ENCODE measurements at regions not wholly inside any gene's neighbourhood (a gene's known extent, or its start where the extent isn't known, plus 50 kb on each side); places are given as distances from the start of the nearest gene placed in this dataset.

DNA sequence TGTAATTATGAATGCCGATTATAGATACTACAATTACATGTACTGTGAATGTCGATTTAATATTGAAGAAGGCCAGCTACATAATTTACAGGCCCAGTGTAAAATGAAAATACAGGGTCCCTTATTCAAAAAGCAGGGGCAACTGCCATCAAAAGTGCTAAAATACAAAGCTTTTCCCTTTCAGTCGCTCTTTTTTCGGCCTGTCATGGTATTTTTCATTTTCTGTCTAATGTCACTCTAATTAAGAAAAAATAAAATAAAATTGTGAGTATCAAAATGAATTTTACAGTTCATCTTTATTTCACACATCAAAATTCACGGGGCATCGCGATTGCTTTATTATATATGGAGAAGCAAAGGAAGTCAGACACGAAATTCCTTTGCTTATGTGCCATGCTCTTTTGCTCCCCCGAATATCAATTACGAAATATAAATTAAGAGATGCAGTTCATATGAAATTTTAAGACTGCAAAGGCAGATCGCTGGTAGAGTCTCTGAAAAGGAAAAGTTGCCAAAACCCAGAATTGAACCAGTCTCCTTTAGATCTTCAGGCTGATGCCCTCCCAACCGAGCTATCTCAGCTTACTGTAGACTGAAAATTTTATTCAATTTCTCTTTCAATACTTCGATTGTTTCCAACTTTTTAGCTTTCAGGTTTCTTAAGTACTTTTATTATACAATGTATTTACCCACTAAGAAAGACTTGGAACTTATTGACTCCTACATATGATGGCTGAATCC, 197.0 kb downstream of the TRIM27 start:
- H3K4me3 Mint-ChIP-seq, result no peak overlapping the region
- peaks cover 2% of the 10 kb centered on the region for H3K9me3 Mint-ChIP-seq (ENCODE audit: low read depth)
- intact Hi-C loops (cut with DNase I, micrococcal nuclease), result loop anchor here (5.0 to 10.0 kb wide), 2 partner anchors 216 to 218 kb away; no protein-coding TSS in a partner anchor
- H3K4me1 Mint-ChIP-seq, result peaks cover 11% of the 10 kb centered on the region
- H3K27ac Mint-ChIP-seq, result no peak overlapping the region
- DNase-seq, result no peak
- ATAC-seq, result no peak
- peaks cover 57% of the 10 kb centered on the region for H3K27me3 Mint-ChIP-seq
- ChIA-PET POLR2A (no interaction called here), CTCF (no interaction called here)
- H3K36me3 Mint-ChIP-seq (ENCODE audit: low read depth), result peaks cover 2% of the 10 kb centered on the region

DNA sequence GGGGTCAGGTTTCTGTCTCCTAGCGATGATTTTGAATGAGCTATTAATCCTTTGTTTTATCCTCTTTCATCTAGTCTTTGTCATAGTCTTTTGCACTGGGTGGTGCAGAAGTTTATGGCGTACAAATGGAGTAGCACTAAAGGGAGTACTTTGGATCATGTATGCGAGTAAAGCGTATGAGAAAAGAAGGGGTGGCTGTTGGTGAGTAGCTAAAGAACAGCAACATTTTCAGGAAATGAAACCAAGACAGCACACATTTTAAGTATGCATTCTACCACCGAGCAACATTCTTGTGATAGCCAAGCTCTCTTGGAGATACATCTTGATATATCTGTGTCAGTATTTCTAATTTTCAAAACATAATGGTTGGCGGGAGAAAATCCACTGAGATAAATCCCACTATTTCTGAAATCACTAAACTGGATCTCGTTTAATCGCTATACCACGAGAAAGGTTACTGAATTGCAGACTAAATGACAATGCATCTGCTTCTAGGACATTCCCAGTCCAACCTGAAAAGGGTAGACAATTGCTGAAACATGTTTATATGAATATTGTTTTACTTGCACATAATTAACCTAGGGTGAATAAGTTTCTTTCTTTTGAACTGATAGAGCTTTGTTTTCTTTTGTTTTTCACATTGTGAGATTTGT, 196.1 kb downstream of the TRIM27 start:
- ATAC-seq (no peak), DNase-seq (no peak)
- H3K27ac Mint-ChIP-seq, result no peak overlapping the region
- peaks cover 11% of the 10 kb centered on the region for H3K4me1 Mint-ChIP-seq
- ChIA-PET POLR2A (interaction anchor here (0.6 to 0.7 kb wide), 2 partner anchors 1093 to 1973 kb away, joined by 3 read pairs; no protein-coding TSS in a partner anchor), CTCF (interaction anchor here (0.6 to 1.4 kb wide), 2 partner anchors 110 to 121 kb away, joined by 3 to 5 read pairs; no protein-coding TSS in a partner anchor)
- H3K36me3 Mint-ChIP-seq (ENCODE audit: low read depth), result peaks cover 2% of the 10 kb centered on the region
- H3K9me3 Mint-ChIP-seq (ENCODE audit: low read depth), result peaks cover 4% of the 10 kb centered on the region
- peak overlapping the region; percentile 82 for H3K4me3 Mint-ChIP-seq
- H3K27me3 Mint-ChIP-seq, result peaks cover 58% of the 10 kb centered on the region
- intact Hi-C loops (cut with DNase I, micrococcal nuclease), result loop anchor here (5.0 to 10.0 kb wide), 2 partner anchors 215 to 217 kb away; no protein-coding TSS in a partner anchor

DNA sequence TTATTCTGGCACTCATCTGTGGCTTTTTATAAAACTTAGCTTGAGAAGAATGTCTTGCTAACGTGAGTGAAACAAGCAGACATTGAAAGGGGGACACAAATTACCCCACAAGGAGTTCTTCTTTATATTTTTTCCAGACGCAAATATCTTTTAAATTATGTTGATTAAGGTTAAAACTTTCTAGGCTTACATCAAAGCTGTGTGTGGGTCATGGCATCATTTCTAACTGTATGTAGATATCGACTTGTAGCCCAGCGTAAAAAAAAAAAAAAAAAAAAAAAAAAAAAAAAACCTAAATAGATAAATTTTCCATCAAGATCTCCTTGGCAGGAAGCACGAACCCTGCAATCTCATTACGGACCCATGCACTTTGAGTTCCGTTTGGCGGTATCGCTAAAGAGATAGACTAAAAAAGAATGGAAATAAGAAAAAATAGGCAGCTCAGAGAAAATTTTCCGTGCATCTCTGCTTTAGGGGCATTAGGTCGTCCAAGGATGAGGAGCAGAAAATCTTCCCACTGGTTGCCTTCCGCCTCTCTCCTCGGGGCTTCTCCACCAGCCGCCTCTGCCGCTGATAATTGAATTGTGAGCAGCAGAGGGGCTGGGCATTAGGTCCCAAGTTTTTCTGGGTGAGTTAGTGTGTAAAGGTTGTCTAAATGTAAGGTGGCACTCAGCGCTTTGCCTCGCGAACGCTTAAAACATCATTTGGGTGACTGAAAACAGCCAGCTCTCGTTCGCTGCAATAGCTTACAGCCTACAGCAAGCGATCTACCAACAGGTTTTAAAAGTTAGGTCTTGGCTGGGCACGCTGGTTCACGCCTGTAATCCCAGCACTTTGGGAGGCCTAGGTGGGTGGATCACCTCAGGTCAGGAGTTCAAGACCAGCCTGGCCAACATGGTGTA, 194.0 kb downstream of the TRIM27 start:
- Mint-ChIP-seq H3K9me3 (ENCODE audit: low read depth) (peaks cover 6% of the 10 kb centered on the region), H3K27me3 (peaks cover 61% of the 10 kb centered on the region), H3K4me3 (peak overlapping the region; percentile 82), H3K4me1 (peaks cover 11% of the 10 kb centered on the region), H3K27ac (no peak overlapping the region), H3K36me3 (ENCODE audit: low read depth) (peaks cover 2% of the 10 kb centered on the region)
- POLR2A ChIA-PET, result no interaction called here
- no peak for ATAC-seq
- intact Hi-C loops (cut with DNase I, micrococcal nuclease), result loop anchor here (5.0 to 10.0 kb wide), 3 partner anchors 213 to 1435 kb away; no protein-coding TSS in a partner anchor
- CTCF ChIA-PET, result no interaction called here
- no peak for DNase-seq

DNA sequence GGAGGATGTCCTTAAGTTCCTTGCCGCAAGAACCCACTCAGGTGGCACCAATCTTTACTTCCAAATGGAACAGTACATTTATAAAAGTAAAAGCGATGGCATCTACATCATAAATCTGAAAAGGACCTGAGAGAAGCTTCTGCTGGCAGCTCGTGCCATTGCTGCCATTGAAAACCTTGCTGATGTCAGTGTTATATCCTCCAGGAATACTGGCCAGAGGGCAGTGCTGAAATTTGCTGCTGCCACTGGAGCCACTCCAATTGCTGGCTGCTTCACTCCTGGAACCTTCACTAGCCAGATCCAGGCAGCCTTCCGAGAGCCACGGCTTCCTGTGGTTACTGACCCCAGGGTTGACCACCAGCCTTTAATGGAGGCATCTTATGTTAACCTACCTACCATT, 191.7 kb downstream of the TRIM27 start:
- H3K4me1 Mint-ChIP-seq, result peaks cover 14% of the 10 kb centered on the region
- CTCF ChIA-PET, result no interaction called here

DNA sequence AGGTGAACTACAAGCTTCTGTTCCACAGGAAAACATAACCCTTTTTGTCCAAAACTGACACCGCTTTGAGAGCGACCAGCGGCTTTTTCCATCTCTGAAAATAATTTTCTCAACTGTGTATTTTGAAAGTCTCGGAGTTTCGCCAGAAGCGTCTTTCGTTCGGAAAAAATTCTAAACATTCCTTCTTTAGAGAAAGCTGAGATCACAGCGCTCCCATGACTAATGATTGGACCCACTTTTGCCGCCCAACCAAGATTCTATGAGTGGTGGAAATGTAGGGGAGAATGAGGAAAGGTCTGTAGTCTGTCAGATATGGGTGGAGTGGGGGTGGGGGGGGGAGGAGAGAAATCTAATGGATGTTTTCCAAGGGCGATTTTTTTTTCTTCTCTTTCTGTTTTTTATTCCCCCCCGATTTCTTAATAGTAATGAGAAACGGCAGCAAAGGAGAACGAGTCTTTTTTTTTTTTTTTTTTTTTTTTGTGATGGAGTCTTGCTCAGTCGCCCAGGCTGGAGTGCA, 189.3 kb downstream of the TRIM27 start:
- H3K27me3 Mint-ChIP-seq, result peaks cover 74% of the 10 kb centered on the region
- no peak for DNase-seq
- no peak overlapping the region for H3K27ac Mint-ChIP-seq
- no peak overlapping the region for H3K4me3 Mint-ChIP-seq
- H3K9me3 Mint-ChIP-seq (ENCODE audit: low read depth), result peaks cover 21% of the 10 kb centered on the region
- no peak for ATAC-seq
- peaks cover 7% of the 10 kb centered on the region for H3K36me3 Mint-ChIP-seq (ENCODE audit: low read depth)
- intact Hi-C loops (cut with DNase I, micrococcal nuclease), result loop anchor here in 1 of 2 experiments (2.0 to 10.0 kb wide), 2 partner anchors 76 to 1440 kb away; no protein-coding TSS in a partner anchor
- CTCF ChIA-PET, result interaction anchor here (0.6 kb wide), 1 partner anchor 43 kb away, joined by 4 read pairs; no protein-coding TSS in a partner anchor
- POLR2A ChIA-PET, result no interaction called here
- peaks cover 8% of the 10 kb centered on the region for H3K4me1 Mint-ChIP-seq

More for the DNA sequence above, 191.7 kb downstream of the TRIM27 start:
- POLR2A ChIA-PET, result no interaction called here
- Mint-ChIP-seq H3K27me3 (peaks cover 74% of the 10 kb centered on the region), H3K4me3 (no peak overlapping the region), H3K9me3 (ENCODE audit: low read depth) (peaks cover 11% of the 10 kb centered on the region), H3K36me3 (ENCODE audit: low read depth) (peaks cover 5% of the 10 kb centered on the region), H3K27ac (no peak overlapping the region)
- no peak for ATAC-seq
- DNase-seq, result no peak
- intact Hi-C loops (cut with DNase I, micrococcal nuclease), result loop anchor here in 1 of 2 experiments (10.0 kb wide), 1 partner anchor 1437 kb away; no protein-coding TSS in a partner anchor

DNA sequence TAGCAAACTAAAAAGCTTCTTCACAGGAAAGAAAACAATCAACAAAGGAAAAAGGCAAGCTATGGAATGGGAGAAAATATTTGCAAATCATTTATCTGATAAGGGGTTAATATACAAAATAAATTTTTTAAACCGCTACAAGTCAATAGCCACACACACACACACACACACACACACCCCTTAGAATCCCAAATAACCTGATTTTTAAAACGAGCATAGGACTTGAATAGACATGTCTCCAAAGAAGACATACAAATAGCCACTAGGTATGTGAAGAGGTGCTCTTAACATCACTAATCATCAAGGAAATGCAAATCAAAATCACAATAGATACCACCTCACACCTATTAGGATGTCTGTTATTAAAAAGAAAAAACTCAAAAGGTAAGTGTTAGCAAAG, 187.7 kb downstream of the TRIM27 start:
- H3K9me3 Mint-ChIP-seq (ENCODE audit: low read depth), result peaks cover 21% of the 10 kb centered on the region
- H3K27me3 Mint-ChIP-seq, result peaks cover 68% of the 10 kb centered on the region
- intact Hi-C loops (cut with DNase I, micrococcal nuclease), result loop anchor here (2.0 to 10.0 kb wide), 3 partner anchors 41 to 1441 kb away; no protein-coding TSS in a partner anchor
- ATAC-seq (no peak), DNase-seq (no peak)
- H3K4me1 Mint-ChIP-seq, result peaks cover 5% of the 10 kb centered on the region
- H3K27ac Mint-ChIP-seq, result no peak overlapping the region
- CTCF ChIA-PET, result no interaction called here
- H3K4me3 Mint-ChIP-seq, result no peak overlapping the region
- peaks cover 10% of the 10 kb centered on the region for H3K36me3 Mint-ChIP-seq (ENCODE audit: low read depth)
- POLR2A ChIA-PET, result no interaction called here

DNA sequence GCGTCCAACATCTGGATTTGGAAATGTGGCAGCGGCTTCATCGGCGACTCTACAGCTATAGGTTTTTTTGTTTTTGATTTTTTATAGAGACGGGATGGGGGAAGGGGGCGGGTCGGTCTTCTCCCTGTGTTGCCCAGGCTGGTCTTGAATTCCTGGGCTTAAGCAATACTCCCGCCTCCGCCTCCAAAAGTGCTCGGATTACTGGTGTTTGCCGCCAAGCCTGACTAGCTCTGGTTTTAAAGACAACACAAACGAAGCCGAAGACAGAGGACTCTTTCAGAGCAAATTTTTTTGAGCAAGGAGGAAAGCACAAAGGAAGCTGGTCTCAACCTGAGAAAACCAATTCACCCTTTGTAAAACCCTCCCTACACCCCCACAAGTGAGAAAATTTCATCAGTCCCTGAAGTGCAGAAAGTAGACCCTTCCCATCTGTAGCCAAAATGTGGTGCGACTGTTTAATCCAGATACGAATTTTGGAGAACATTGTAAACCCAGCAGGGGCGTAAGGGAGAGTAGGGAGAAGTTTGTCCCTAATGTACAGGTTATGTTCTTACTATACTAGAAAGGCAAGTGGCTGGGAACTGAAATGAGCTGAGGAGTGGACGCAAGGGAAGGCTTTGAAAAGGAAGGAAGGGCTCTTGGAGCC, 185.9 kb downstream of the TRIM27 start:
- CTCF ChIA-PET, result no interaction called here
- Mint-ChIP-seq H3K4me3 (peak overlapping the region; percentile 11), H3K4me1 (peaks cover 5% of the 10 kb centered on the region), H3K27ac (no peak overlapping the region), H3K36me3 (ENCODE audit: low read depth) (peaks cover 10% of the 10 kb centered on the region), H3K27me3 (peaks cover 62% of the 10 kb centered on the region), H3K9me3 (ENCODE audit: low read depth) (peaks cover 17% of the 10 kb centered on the region)
- no peak for DNase-seq
- intact Hi-C loops (cut with DNase I, micrococcal nuclease), result loop anchor here (2.0 to 10.0 kb wide), 4 partner anchors 39 to 1443 kb away; no protein-coding TSS in a partner anchor
- POLR2A ChIA-PET, result no interaction called here
- no peak for ATAC-seq

DNA sequence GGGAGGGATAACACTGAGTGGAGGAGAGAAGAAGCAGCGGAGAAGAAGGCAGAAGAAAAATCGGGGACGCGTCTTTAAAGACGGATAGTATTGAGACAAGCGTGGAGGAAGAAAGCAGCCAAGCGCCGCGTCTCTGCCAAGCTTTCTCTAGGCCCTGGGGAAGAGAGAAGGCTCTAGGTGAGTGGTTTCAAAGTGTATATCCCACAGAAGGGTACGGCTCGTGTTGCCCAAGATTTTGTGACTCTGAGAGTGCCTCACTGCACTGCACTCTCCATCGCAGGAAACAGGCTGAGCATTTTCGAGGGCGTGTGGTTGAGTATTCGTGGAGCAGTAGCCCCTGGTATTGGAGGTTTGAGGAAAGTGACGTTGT, 185.4 kb downstream of the TRIM27 start:
- no peak for DNase-seq
- Mint-ChIP-seq H3K27ac (no peak overlapping the region), H3K4me3 (peak overlapping the region; percentile 11), H3K36me3 (ENCODE audit: low read depth) (peaks cover 10% of the 10 kb centered on the region), H3K27me3 (peaks cover 62% of the 10 kb centered on the region), H3K9me3 (ENCODE audit: low read depth) (peaks cover 17% of the 10 kb centered on the region), H3K4me1 (peaks cover 5% of the 10 kb centered on the region)
- intact Hi-C loops (cut with DNase I, micrococcal nuclease), result loop anchor here (2.0 to 10.0 kb wide), 3 partner anchors 39 to 1444 kb away; no protein-coding TSS in a partner anchor
- POLR2A ChIA-PET, result no interaction called here
- no peak for ATAC-seq
- CTCF ChIA-PET, result no interaction called here

DNA sequence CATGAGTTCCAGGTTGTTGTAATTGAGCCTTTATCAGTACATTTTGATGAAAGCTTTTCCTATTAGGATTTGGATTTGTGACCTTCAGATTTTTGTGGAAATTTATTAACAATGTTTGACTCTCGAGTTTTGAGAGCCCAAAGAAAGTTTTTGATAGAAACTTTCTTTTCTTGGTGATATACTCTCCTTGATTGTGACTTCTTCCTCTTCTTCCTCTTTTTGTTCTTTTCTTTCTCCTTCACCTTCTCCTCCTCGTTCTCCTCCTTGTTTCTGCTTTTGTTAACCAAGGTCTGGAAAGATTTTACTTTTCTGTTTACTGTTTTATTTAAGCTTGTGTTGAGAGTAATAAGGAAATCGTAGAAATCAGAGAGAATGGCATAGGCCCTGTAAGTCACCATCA, 182.4 kb downstream of the TRIM27 start:
- H3K9me3 Mint-ChIP-seq (ENCODE audit: low read depth), result peaks cover 14% of the 10 kb centered on the region
- ChIA-PET CTCF (no interaction called here), POLR2A (no interaction called here)

DNA sequence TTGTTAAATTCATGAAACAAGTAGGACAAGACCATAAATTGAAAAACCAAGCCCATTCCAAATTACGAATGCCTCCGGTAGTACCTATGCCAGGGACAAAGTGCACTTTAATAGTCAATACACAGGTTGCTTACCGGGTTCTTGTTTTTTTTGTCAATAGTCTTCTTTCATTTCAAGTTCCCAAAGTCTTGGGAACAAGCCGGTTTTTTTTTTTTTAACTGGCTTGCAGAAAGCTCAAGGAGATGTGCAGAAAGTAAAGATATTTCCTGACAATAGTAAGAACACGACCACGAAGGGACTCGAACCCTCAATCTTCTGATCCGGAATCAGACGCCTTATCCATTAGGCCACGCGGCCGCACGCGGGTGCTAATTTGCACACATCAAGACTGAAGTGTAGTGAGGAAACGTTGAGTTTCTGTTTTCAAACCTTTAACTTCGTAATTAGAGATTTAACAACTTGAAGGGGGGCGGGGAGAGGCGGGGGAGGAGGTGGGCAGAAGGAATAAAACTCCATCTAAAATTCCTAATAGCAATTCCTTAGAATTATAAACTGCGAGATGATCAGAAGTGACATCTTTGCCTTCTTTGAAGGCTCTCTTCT, 181.0 kb downstream of the TRIM27 start:
- ATAC-seq, result peak; percentile 33
- intact Hi-C loops (cut with DNase I, micrococcal nuclease), result no loop called here
- Mint-ChIP-seq H3K36me3 (ENCODE audit: low read depth) (peaks cover 5% of the 10 kb centered on the region), H3K27me3 (peaks cover 60% of the 10 kb centered on the region), H3K4me1 (peaks cover 3% of the 10 kb centered on the region), H3K4me3 (no peak overlapping the region), H3K9me3 (ENCODE audit: low read depth) (peaks cover 16% of the 10 kb centered on the region), H3K27ac (no peak overlapping the region)
- POLR2A ChIA-PET, result no interaction called here
- CTCF ChIA-PET, result no interaction called here
- peak; percentile 59 for DNase-seq

More for the DNA sequence above, 182.4 kb downstream of the TRIM27 start:
- ATAC-seq, result no peak
- intact Hi-C loops (cut with DNase I, micrococcal nuclease), result no loop called here
- DNase-seq, result no peak
- Mint-ChIP-seq H3K4me1 (peaks cover 5% of the 10 kb centered on the region), H3K27me3 (peaks cover 59% of the 10 kb centered on the region), H3K4me3 (no peak overlapping the region), H3K27ac (no peak overlapping the region), H3K36me3 (ENCODE audit: low read depth) (peaks cover 7% of the 10 kb centered on the region)
